ENCODE measurements at regions not wholly inside any gene's neighbourhood (a gene's known extent, or its start where the extent isn't known, plus 50 kb on each side); places are given as distances from the start of the nearest gene placed in this dataset.

GRCh38 chr3:148062590-148062989, 635.1 kb upstream of the AGTR1 start:
- no peak for TF ChIP-seq POLR2AphosphoS5 (IDR thresholded peaks at IDR 0.05)
- TF ChIP-seq CTCF (IDR thresholded peaks at IDR 0.05) = no peak
